HG02642 (cell line): ENCODE measurements at regions not wholly inside any gene's neighbourhood (a gene's known extent, or its start where the extent isn't known, plus 50 kb on each side); places are given as distances from the start of the nearest gene placed in this dataset.

ENCODE experiments used
- ATAC-seq: cut with Tn5 transposase; IDR thresholded peaks from one replicate; pipeline ENCODE4 v1.9.1; 2021; ENCODE audit warnings: mild to moderate bottlenecking; ENCODE audit not compliant: unreplicated experiment, poor library complexity

GRCh38 chr16:6634151-6634550 is 698.5 kb upstream of the RBFOX1 start:
- ATAC-seq = no peak

DNA sequence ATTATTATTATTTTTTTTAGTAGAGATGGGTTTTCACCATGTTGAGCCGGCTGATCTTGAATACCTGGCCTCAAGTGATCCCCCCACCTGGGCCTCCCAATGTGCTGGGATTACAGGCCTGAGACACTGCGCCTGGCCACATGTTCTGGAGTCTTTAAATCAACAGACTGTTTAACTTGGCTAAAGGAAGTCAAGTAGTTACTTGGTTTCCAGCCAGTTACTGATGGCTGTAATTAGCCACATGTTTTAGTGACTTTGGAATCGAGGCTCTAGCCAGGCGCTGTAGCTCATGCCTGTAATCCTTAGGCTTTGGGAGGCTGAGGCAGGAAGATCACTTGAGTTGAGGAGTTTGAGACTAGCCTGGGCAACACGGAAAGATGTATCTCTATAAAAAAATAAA is 699.2 kb upstream of the RBFOX1 start:
- ATAC-seq = no peak

DNA sequence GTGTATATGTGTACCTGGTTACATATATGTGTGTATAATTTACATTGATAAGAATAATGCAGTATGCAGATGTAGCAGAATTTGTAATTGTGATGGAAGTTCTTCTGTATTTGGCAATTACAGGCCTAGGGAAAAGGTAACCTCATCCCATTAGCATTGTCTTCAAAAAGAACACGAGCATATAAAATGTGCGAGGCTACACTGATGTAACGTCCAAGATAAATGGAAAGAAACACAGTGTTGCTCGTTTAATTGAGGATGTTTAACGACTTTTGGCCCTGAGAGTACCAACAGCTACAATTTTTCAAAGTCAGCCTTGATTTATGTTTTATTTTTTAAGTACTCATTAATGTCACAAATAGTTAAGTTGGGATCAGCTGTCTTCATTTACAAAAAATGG is 703.5 kb upstream of the RBFOX1 start:
- no peak for ATAC-seq

- no peak for ATAC-seq
These were observed 707.0 kb upstream of the RBFOX1 start for GRCh38 chr16:6625606-6626005.

GRCh38 chr16:6618874-6619273 is 713.8 kb upstream of the RBFOX1 start:
- ATAC-seq = no peak

DNA sequence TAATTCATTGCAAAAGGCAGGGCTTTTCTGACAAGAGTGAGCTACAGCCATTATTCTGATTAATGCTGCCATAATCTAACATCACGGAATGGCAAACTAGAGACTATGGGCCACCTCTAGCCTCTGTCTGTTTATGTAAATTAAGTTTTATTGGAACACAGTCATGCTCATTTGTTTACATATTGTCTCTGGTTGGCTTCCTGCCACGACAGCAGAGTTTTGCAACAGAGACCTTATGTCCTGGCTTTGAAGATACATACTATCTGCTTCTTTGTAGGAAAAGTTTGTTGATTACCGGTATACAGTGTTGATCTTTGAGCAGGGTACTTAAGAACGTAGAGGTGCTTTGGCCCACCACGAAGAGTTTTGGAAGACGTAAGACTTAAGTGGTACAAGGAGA is 715.9 kb upstream of the RBFOX1 start:
- ATAC-seq = no peak

- ATAC-seq = no peak
These were observed 717.0 kb upstream of the RBFOX1 start for GRCh38 chr16:6615636-6616035.

GRCh38 chr16:6611535-6611934 is 721.1 kb upstream of the RBFOX1 start:
- no peak for ATAC-seq

DNA sequence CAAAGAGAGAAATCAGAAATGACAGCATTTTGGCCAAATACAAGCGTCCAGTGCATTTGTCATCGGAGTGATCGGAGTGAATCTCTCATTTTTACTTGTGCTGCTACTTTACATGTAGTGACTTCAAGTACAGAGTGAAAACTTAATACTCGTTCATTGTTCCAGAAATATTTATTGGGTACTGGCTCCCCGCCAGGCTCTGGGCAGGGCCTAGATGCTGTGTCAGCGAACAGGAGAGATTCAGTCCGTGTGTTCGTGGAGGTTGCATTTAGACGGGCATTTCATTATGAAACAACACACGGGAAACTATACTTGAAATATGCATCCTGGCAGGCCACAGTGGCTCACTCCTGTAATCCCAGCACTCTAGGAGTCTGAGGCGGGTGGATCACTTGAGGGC is 727.2 kb upstream of the RBFOX1 start:
- no peak for ATAC-seq

- no peak for ATAC-seq
These were observed 728.8 kb upstream of the RBFOX1 start for GRCh38 chr16:6603780-6604325.

- no peak for ATAC-seq
These were observed 730.2 kb upstream of the RBFOX1 start for GRCh38 chr16:6602405-6602804.

DNA sequence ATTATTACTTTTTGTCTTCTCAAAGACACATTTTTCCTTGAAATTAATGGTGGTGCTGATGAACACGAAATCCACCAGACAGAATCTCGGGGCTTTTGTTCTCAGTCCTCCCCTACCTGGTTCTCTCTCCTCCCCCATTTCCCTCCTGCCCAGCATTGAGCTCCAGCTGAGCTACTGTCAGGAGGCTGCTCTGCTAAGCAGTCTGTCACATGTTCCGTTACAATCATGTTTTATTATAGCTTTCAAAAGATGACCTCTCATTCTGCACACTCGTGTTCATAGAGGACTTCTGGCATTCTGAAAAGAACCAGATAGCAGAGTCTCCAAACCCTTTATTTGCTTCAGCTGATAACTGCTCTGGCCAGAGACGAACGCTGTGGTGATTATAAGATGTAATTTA is 732.5 kb upstream of the RBFOX1 start:
- no peak for ATAC-seq

DNA sequence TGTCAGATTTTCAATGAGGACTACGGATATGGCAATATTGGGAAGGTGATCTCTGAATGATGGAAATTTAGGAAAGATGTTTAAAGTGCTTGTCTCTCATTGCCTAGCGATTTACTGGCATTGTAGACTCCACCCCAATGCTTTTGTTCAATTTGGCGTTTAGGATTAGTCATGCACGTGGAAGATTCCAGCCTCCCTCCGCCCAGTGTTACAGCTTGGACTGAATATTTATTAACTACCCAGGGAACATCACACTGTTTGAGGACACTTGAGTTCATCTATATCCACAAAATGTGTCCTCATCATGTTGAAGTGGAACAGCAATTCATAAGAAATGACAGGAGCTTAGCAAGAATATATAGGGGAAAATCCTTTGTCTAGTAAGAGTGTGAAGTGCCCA is 738.8 kb upstream of the RBFOX1 start:
- no peak for ATAC-seq

- ATAC-seq = no peak
These were observed 756.0 kb upstream of the RBFOX1 start for GRCh38 chr16:6576606-6577005.

DNA sequence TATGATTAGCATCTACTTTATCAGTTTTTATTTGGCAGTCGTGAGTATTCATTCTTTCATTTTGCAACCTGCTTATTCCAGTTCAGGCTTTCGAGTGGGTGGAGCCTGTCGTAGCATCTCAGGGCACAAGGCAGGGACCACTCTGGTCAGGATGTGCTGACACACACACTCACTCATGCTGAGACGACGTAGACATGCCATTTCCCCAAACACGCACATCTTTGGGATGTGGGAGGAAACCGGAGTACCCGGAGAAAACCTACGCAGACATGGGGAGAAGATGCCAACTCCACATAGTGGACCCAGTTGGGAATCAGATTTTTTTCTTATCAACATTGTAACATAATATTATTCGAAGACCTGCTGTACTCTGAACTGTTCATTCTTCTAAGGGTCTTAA is 756.5 kb upstream of the RBFOX1 start:
- no peak for ATAC-seq

DNA sequence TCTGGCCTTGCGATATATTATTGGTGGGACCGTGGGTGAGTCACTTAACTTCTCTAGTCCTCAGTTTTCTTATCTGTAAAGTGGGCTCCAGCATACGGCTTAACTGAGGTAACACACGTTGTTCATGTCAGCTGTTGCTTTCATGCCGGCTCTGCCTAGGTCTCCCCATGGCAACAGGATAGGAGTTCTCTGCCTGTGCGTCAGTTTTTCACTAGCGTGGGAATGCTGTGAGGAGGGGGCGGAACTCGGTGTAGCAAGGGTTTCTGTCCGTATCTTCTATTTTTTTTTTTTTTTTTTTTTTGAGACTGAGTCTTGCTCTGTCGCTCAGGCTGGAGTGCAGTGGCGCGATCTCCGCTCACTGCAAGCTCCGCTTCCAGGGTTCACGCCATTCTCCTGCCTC is 758.5 kb upstream of the RBFOX1 start:
- ATAC-seq = no peak

- ATAC-seq = no peak
These were observed 759.1 kb upstream of the RBFOX1 start for GRCh38 chr16:6573577-6573976.

DNA sequence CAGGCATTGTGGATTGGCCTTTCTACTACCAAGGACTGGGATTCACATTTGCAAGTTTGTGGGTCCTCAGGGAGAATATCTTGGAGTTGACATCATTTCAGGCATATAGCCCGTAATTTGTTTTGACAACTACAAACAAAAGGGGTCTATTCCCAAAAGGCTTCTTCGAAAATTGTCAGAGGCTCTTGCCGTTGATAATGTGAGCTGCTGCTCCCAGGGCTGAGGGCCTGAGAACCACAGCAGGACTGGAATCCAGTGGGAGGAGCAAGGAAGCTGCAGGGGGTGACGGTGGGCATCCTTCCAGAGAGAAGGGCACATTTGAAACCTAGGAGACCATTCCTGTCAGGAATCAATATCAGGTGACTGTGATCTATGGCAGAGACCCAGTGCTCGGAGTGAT is 761.6 kb upstream of the RBFOX1 start:
- ATAC-seq = no peak

DNA sequence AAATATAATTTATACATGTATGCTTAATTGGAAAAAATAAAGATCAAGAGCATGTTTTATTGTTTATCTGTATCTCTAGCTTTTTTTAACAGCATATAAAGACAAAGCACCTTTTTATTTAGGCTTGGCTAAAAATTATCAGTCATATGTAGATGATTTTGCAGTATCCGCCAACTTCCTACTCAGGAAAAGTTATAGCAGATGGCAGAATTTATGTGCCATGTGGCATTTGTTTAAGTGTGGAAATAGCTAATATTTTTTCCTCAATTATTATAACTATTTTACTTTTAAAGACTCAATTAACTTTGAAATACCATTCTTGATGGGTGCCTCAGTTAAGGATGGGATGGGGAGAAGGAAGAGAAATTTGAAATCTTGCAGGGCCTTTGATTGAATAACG is 762.1 kb upstream of the RBFOX1 start:
- ATAC-seq = no peak

DNA sequence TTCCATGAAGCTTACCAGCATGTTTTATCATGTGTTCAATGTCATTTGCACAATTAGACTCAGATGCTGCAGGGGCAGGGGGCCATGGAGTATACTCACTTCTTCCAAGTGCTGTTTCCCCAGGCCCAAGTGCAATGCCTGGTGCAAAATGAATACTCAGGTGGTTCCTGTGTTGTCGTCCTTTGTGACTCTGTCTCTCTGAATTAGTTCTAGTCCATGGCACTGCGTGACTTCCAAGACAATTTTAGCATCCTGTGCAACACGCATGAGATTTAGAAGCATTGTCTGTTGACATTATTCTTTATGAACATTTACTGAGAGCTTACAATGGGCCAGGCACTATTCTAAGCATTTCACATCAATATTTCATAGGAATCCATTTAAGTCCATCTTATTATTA is 769.7 kb upstream of the RBFOX1 start:
- ATAC-seq = no peak

DNA sequence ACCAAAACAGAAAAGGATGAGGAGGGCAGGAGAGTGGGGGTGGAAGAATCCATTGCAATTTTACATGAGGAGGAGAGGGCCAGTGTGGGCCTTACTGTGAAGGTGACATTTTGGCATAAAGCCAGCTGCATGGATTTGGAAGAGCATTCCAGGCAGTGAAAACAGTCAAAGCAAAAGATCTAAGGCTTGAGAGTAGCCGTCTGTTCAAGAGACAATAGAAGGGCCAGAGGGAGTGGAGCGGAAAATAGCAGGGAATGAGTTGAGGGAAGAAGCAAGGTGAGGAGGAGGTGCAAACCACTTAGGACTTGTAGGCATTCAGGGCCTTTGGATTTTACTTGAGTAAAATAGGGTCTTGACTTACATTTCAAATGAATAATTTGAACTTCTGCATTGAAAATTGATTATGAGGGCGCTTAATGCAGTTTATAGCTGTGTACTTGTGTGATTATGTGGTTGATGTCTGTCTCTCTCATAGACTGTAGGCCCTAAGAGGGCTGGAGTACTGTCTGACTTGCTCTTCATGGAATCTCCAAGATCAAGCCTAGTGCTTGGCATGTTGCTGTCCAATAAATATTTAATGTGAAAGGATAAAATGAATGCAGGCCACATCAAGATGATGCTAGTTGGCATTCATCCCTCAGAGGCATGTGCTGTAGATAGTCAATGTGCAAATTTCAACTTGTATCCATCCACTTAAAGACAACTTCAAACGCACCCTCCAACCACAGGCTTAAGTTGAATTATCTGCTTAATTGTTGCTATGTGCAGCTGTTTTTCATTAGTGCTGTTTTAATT is 772.1 kb upstream of the RBFOX1 start:
- no peak for ATAC-seq

- ATAC-seq = no peak
These were observed 774.0 kb upstream of the RBFOX1 start for GRCh38 chr16:6558661-6559060.
